ENCODE measurements at regions not wholly inside any gene's neighbourhood (a gene's known extent, or its start where the extent isn't known, plus 50 kb on each side); places are given as distances from the start of the nearest gene placed in this dataset.

GRCh38 chr3:139835830-139836683, 98.9 kb upstream of the CLSTN2 start:
- Histone ChIP-seq H3K4me3 (replicated peaks in 1 of 2; ENCODE audit: low read depth in 1 of 2, low read length in 2 of 2) (no peak overlapping the region), H3K9ac (ENCODE audit: low read length) (no peak overlapping the region), H3K27ac (ENCODE audit: low read depth, low read length) (no peak overlapping the region), H3K9me3 (ENCODE audit: control insufficient read depth in 1 of 2, insufficient read depth in 1 of 2, low read depth in 1 of 2, low read length in 2 of 2) (no peaks in the 10 kb centered on the region), H3K4me2 (ENCODE audit: low read length) (no peak overlapping the region), H3K79me2 (ENCODE audit: insufficient read depth, low read length) (no peaks in the 10 kb centered on the region), H3K4me1 (ENCODE audit: control insufficient read depth in 1 of 2, insufficient read depth in 2 of 2, low read length in 2 of 2) (no peaks in the 10 kb centered on the region), H3K27me3 (ENCODE audit: insufficient read depth, low read length) (peaks cover 57% of the 10 kb centered on the region), H4K20me1 (ENCODE audit: insufficient read depth) (no peaks in the 10 kb centered on the region), H2AFZ (ENCODE audit: low read depth, low read length, poor library complexity, severe bottlenecking) (no peak overlapping the region), H3K36me3 (ENCODE audit: control insufficient read depth in 1 of 2, insufficient read depth in 2 of 2, low read length in 2 of 2) (no peaks in the 10 kb centered on the region), H3K9me2 (ENCODE audit: insufficient read depth) (no peaks in the 10 kb centered on the region)
- DNase-seq (ENCODE audit: low read depth, low spot score) (no peak), ATAC-seq (no peak)
- BruUV-seq (replicated peaks), result no TSS peak
- intact Hi-C loops (cut with micrococcal nuclease), result no loop called here
- POLR2A ChIA-PET, result no interaction called here
- CTCF ChIA-PET, result no interaction called here
- RAD21 ChIA-PET (ENCODE audit: low non-redundant PET in 1 of 2, low total read pairs in 2 of 2, uncharacterized antibody in 2 of 2, unreplicated experiment in 2 of 2), result no interaction called here
- TF ChIP-seq YY1 (IDR thresholded peaks at IDR 0.05; ENCODE audit: extremely low read depth, insufficient replicate concordance, low read depth, low read length) (no peak), CTCF (IDR thresholded peaks at IDR 0.05 in 2 of 3, conservative IDR thresholded peaks at IDR 0.05 in 1 of 3; ENCODE audit: borderline replicate concordance in 1 of 3, insufficient read depth in 1 of 3, low read depth in 2 of 3, low read length in 2 of 3) (no peak), EZH2phosphoT487 (IDR thresholded peaks at IDR 0.05; ENCODE audit: borderline replicate concordance) (no peak), ZNF274 (IDR thresholded peaks at IDR 0.05; ENCODE audit: low read depth, low read length) (no peak), EGR1 (IDR thresholded peaks at IDR 0.05; ENCODE audit: low read depth) (no peak)

- CTCF ChIA-PET, result no interaction called here
- Histone ChIP-seq H3K36me3 (ENCODE audit: control insufficient read depth in 1 of 2, insufficient read depth in 2 of 2, low read length in 2 of 2) (no peaks in the 10 kb centered on the region), H3K4me2 (ENCODE audit: low read length) (no peak overlapping the region), H4K20me1 (ENCODE audit: insufficient read depth) (no peaks in the 10 kb centered on the region), H3K4me1 (ENCODE audit: control insufficient read depth in 1 of 2, insufficient read depth in 2 of 2, low read length in 2 of 2) (no peaks in the 10 kb centered on the region), H3K9me2 (ENCODE audit: insufficient read depth) (no peaks in the 10 kb centered on the region), H3K27ac (ENCODE audit: low read depth, low read length) (no peak overlapping the region), H3K27me3 (ENCODE audit: insufficient read depth, low read length) (peaks cover 81% of the 10 kb centered on the region), H3K9me3 (ENCODE audit: control insufficient read depth in 1 of 2, insufficient read depth in 1 of 2, low read depth in 1 of 2, low read length in 2 of 2) (no peaks in the 10 kb centered on the region), H3K79me2 (ENCODE audit: insufficient read depth, low read length) (no peaks in the 10 kb centered on the region), H3K4me3 (replicated peaks in 1 of 2; ENCODE audit: low read depth in 1 of 2, low read length in 2 of 2) (no peak overlapping the region), H3K9ac (ENCODE audit: low read length) (no peak overlapping the region), H2AFZ (ENCODE audit: low read depth, low read length, poor library complexity, severe bottlenecking) (no peak overlapping the region)
- BruUV-seq (replicated peaks), result no TSS peak
- ATAC-seq (no peak), DNase-seq (ENCODE audit: low read depth, low spot score) (no peak)
- POLR2A ChIA-PET, result no interaction called here
- RAD21 ChIA-PET (ENCODE audit: low non-redundant PET in 1 of 2, low total read pairs in 2 of 2, uncharacterized antibody in 2 of 2, unreplicated experiment in 2 of 2), result no interaction called here
- intact Hi-C loops (cut with micrococcal nuclease), result no loop called here
- TF ChIP-seq CBX3 (IDR thresholded peaks at IDR 0.05; ENCODE audit: low read depth), result no peak
- no peak for TF ChIP-seq ZNF274 (IDR thresholded peaks at IDR 0.05; ENCODE audit: low read depth, low read length)
- TF ChIP-seq EZH2 (IDR thresholded peaks at IDR 0.05), result no peak
- no peak for TF ChIP-seq POLR2A (IDR thresholded peaks at IDR 0.05; ENCODE audit: borderline replicate concordance, extremely low read depth, insufficient read depth, insufficient read length)
- TF ChIP-seq POLR2AphosphoS5 (IDR thresholded peaks at IDR 0.05; ENCODE audit: low read depth, low read length), result no peak
- TF ChIP-seq REST (IDR thresholded peaks at IDR 0.05; ENCODE audit: low read depth), result no peak
- TF ChIP-seq RAD21 (IDR thresholded peaks at IDR 0.05; ENCODE audit: low read depth), result no peak
- no peak for TF ChIP-seq YY1 (IDR thresholded peaks at IDR 0.05; ENCODE audit: extremely low read depth, insufficient replicate concordance, low read depth, low read length)
- TF ChIP-seq SRF (IDR thresholded peaks at IDR 0.05; ENCODE audit: low read depth), result no peak
- no peak for TF ChIP-seq ATF3 (IDR thresholded peaks at IDR 0.05)
- no peak for TF ChIP-seq MAX (IDR thresholded peaks at IDR 0.05)
Measured at GRCh38 chr3:139832998-139833397, 102.0 kb upstream of the CLSTN2 start.

Data from HCT116 (cell line).